Esophagus muscularis mucosa (tissue), 4 donors: ENCODE measurements at regions not wholly inside any gene's neighbourhood (a gene's known extent, or its start where the extent isn't known, plus 50 kb on each side); places are given as distances from the start of the nearest gene placed in this dataset.

Experiments
- EP300 ChIP-seq: sonication (generic); formaldehyde crosslinking; IDR thresholded peaks from one replicate; pipeline ENCODE4 v1.6.1; 2017; ENCODE audit warnings: antibody characterized with exemption
- POLR2A ChIP-seq: fragments of 450-650 bp; IDR thresholded peaks from one replicate; pipeline ENCODE4 v1.6.1; 2017; ENCODE audit warnings: antibody characterized with exemption, moderate library complexity, mild to moderate bottlenecking, low read depth
- TF ChIP-seq, protein P1 (sequence below), 3 experiments: fragments of 200-600 bp in 2 of 3; fragments of 450-650 bp in 1 of 3; sonication (generic) in 2 of 3; IDR thresholded peaks; one replicate each; pipeline ENCODE4 v1.5.1; 2017 to 2019; ENCODE audit warnings: antibody characterized with exemption in 3 of 3, mild to moderate bottlenecking in 2 of 3, moderate library complexity in 1 of 3

DNA sequence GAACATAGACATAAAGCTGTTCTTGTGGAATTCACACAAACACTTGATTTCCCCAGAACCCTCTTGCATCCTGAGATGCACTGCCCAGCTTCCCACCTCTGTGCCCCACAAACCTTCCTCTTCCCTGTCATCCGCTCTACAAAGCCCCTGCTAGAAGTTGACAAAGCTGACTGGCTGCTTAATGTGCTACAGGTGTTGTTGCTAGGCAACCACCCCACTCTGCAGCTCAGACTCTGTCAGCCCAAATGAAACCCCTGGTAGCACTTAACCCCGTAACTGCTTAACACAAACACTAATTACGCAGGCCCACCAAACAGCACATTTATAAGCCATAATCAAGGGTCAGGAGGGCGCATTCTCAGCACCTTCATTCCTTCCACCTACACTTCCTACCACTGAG lies 172.0 kb upstream of the CADM1 start:
- TF ChIP-seq POLR2A (no peak), EP300 (no peak)
- TF ChIP-seq, protein P1, sequence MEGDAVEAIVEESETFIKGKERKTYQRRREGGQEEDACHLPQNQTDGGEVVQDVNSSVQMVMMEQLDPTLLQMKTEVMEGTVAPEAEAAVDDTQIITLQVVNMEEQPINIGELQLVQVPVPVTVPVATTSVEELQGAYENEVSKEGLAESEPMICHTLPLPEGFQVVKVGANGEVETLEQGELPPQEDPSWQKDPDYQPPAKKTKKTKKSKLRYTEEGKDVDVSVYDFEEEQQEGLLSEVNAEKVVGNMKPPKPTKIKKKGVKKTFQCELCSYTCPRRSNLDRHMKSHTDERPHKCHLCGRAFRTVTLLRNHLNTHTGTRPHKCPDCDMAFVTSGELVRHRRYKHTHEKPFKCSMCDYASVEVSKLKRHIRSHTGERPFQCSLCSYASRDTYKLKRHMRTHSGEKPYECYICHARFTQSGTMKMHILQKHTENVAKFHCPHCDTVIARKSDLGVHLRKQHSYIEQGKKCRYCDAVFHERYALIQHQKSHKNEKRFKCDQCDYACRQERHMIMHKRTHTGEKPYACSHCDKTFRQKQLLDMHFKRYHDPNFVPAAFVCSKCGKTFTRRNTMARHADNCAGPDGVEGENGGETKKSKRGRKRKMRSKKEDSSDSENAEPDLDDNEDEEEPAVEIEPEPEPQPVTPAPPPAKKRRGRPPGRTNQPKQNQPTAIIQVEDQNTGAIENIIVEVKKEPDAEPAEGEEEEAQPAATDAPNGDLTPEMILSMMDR (IDR thresholded peaks at IDR 0.05) = no peak
